ENCODE measurements at regions not wholly inside any gene's neighbourhood (a gene's known extent, or its start where the extent isn't known, plus 50 kb on each side); places are given as distances from the start of the nearest gene placed in this dataset.
A peak's percentile ranks its signal among the peaks of the same experiment; 100 is the strongest.
"Not testable (repeated sequence)": the region's sequence is repeated elsewhere in the genome, so short reads cannot be mapped to it uniquely, and the experiment has no call there.

DNA sequence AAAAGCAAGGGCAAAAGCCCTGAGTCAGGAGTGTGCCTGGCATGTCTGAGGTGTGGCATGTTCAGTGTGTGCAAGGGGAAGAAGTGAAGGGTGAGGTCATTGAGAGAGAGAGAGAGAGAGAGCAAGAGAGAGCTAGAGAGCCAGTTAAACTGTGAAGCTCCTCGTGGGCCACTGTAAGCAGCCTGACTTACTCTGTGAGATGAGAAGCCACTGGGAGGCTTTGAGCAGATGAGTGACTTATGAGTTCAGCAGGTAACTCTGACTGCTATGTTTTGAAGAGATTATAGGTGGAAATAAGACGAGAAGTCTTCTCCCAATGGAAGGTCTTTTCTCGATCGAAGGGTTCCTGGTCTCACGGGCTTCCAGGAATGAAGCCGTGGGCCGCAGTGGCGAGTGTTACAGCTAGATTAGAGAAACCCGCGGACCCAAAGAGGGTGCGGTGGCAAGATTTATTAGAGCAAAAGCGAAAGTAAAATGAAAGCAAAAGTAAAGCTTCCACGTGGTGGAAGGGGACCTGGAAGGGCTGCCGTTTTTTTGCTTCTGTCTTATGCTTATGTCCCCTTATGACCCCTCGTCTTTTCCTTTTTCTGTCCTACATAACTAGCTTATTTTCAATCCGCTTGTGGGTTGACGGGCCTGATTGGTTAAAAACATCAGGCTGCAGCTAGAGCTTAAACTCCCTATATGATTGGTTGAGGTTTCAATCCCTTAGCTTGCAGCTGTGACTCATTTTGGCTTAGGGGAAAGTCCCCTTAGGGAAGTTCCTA, 323.1 kb upstream of the FAM78B start:
- DNase-seq (ENCODE audit: low read depth, low spot score): no peak

DNA sequence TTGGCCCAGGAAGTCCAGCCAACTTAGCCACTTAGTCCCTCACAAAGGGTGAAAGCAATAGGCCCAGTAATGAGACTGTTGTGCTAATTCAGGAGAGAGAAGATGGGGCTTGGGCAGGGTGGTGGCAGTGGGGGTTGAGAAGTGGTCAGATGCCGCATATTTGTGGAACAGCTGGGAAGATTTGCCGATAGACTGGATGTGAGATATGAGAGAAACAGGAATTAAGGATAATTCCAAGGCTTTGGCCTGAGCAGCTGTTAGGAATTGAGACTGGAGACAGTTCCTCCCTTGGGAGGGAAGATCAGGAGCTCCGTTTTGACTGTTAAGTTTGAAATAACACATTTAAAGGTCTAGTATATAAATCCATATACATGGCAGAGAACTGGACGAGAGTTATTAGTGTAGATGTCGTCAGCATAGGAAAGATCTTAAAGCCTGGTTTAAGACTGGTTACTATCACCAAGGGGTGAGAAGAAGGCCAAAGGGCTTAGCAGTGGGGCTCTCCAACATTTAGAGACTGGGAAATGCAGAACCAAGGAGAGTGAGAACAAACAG, 323.7 kb upstream of the FAM78B start:
- no peak for DNase-seq (ENCODE audit: low read depth, low spot score)

DNA sequence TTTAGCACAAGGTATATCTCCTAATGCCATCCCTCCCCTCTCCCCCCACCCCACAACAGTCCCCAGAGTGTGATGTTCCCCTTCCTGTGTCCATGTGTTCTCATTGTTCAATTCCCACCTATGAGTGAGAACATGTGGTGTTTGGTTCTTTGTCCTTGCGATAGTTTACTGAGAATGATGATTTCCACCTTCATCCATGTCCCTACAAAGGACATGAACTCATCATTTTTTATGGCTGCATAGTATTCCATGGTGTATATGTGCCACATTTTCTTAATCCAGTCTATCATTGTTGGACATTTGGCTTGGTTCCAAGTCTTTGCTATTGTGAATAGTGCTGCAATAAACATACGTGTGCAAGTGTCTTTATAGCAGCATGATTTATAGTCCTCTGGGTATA, 327.0 kb upstream of the FAM78B start:
- DNase-seq (ENCODE audit: low read depth, low spot score): not testable (repeated sequence)

DNA sequence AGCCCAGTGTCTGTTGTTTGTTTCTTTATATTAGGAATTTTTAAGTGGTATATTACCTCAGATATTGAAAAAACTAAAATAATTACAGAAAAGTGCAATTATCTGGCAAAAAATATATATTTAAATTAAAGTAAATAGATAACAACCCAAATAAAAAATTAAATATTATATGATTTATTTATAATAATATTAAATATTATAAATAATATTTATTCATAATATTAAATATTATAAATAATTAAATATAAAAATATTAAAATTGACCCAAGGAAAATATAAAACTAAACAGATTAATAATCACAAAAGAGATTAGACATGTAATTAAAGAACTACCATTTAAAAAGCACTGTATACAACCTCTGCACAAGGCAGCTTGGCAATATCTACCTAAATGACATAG, 331.9 kb upstream of the POGK start:
- no peak for DNase-seq (ENCODE audit: low read depth, low spot score)

DNA sequence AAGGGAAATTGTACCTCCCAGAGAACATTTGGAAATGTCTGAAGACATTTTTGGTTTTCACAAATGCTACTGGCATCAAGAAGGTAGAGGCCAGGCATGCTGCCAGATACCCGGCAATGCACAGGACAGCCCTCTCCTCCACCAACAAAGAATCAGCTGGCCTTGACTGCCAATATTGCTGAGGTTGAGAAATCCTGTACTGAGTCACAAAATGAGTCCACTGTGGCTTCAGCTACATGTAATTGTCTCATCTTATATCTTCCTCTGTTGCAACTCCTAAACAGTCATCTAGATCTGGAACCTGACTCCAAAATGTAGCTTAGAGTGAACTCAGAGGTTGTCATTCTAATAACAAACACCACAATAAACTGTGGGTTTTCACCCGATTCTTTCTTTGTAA, 327.5 kb upstream of the POGK start:
- DNase-seq (ENCODE audit: low read depth, low spot score): no peak

DNA sequence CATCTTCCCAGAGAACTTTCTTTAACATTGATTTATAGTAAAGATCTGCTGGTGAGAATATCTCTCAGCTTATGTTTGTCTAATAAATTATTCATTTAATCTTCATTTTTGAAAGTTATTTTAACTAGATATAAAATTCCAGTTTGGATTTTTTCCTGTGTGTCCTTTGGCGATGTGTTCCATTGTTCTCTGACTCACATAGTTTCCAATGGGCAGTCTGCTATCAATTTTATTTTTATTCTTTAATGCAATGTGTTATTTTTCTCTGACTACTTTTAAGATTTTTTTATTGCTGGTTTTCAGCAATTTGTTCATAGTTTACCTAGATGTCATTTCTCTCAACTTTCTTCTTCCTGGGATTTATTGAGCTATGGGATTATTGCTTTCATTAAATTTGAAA, 325.2 kb upstream of the POGK start:
- no peak for DNase-seq (ENCODE audit: low read depth, low spot score)

DNA sequence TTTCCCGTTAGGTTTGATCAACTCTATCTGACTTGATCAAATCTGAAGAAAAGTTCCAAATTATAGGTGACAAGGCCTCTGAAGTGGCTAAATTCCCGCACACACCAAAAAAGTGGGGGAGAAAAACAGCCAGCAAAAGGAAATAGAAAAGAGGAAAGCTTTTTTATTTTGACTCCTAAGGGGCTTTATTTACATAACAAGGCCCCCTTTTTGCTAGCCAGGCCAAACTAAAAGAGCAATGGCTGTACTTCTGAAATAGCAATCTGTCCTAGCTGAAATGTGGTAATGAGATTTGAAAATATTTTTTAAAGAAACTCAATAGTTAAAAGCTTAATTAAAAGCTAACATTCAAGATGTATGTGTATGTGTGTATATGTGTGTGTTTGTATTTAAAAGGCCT, 311.5 kb upstream of the POGK start:
- DNase-seq (ENCODE audit: low read depth, low spot score): peak; percentile 2

DNA sequence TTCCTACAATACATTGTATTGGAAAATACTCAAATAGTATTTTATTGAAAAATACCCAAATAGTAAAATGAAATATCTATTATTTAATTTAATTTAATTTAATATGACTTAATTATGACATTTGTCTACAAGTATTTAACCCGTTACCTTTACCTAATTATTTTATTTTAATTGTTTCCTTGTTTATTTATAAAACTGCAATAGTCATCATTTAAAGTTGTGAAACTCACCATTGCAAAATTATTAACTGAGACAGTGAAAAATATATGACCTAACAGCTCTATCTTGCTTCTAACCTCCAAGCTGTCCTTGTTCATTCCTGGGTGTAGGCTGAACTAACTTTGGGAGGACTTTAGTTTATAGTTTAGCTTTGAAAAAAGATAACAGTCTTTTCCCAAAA, 300.6 kb upstream of the POGK start:
- no peak for DNase-seq (ENCODE audit: low read depth, low spot score)

DNA sequence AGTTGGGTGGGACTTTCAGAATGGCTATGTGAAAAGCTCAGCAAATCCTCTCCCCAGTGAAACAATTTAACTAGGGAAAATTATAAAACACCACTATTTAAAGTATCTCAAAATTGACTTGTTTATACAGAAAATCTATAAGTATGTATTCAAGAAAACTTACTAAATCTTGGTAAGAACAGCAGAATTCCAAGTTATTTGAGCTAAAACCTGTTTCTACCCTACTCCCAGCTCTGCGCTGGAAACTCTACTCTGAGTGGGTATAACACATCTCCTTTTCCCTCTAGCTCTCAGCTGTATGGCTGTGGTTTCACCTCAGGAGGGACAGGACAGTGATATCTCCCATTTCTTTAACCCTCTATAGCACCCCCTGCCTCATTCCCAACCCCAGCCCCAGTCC, 295.2 kb upstream of the POGK start:
- DNase-seq (ENCODE audit: low read depth, low spot score): no peak

DNA sequence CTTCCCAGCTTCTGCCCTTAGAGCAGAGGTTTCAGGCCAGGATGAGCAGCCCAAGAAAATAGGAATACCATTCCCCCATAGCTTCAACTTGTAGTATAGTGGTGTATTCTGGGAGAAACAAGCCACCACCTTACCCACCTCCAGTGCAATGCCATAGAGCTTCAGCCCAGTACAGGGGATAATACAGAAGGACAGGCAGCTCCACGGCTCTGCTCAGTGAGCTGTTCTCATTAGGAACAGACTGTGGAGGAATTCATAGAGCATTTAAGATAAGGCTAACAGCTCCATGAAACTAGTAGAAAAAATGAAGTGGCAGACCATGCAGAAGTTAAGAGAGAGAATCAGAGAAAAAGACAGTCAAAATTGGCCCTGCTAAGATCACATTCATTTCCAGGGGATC, 294.7 kb upstream of the POGK start:
- DNase-seq (ENCODE audit: low read depth, low spot score): no peak

DNA sequence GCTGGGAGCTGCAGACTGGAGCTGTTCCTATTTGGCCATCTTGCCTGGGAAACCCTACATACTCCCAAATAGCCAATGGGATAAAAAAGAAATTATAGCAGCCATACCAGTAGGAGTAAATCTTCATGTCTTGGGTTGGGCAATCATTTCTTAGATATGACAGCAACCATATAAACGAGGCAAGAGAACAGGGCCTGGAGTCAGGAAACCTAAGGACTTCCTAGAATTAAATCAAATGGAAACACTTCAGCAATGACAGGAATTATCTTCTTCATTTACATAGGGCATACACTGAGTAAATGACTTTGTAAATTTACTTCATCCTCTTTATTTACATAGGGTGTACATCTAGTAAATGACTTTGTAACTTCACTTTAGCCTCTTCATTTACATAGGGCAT, 286.6 kb upstream of the POGK start:
- DNase-seq (ENCODE audit: low read depth, low spot score): no peak

DNA sequence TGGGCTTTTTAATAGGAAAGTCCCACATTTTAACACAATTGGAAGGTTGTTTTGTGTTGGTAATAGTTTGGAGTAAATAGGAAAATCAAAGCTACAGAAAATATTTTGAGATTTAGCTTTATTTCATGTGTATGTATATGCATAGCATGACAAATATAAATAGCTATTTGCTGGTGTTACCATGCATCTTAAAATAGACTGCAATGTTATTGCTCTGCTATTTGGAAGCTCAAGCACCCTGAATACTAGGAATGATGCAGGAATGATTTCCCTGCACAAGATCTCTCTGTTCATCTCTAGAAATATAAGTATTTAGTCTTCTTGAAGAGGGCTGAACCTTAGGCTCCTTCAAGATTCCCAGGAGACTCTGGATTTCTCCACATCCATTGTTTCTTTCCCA, 268.3 kb upstream of the POGK start:
- no peak for DNase-seq (ENCODE audit: low read depth, low spot score)

DNA sequence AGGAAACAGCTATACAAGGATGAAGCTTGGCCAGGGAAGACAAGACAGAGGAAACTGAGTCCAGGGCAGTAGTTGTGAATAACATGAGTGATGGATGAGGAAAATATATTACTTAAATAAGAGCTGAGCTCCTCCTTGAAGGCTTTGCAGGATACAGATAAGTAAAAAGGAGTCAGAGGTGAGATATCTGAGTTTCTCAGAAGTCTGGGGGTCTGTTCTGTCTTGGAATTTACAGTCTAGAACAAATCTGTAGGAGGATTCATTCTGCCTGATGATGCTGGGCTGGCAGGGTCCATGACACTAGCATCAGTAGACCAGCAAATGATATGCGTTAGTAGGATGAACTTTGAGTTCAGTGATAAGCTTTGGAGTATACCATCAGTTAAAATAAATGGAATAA, 266.1 kb upstream of the POGK start:
- no peak for DNase-seq (ENCODE audit: low read depth, low spot score)

DNA sequence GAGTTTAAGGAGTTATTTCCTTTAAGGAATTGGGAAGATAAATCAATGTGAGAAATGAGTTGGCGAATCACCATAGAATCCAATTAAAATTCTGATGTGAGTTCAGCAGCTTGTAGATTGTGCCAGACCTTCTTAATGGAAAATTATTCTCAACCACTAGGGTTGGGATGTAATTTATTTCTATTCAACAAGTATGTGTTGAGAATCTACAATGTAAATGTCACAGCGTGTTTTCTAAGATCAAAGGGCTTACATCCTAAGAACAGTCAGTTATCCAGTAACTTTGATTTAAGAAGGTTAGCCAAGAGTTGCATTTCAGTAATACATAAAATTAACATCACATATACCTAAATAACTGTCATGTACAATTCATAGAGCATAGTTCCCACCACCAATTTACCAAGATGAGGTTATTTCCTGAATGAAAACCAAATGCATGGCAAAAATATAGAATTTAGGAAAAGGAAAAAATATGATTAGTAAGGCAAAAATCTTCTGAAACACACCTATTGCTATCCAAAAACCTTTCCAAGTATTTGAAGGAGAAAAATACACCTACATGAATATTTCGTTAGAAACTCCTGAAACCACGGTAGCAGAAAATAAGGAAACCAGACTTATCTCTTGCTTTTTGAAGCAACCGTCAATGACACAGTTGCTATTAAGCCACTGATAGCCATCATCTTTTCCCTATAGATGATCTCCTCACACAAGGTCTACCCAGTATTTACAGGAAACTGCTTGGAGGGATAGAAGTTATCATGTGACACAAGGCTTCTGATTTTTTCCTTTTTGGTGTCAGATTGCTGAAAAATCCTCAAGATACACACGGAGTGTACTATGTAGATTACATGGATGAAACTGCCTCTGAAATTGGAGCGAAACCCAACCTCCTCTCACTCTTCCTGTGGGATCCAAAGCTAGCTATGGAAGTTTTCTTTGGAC, 259.4 kb upstream of the POGK start:
- DNase-seq (ENCODE audit: low read depth, low spot score): no peak

DNA sequence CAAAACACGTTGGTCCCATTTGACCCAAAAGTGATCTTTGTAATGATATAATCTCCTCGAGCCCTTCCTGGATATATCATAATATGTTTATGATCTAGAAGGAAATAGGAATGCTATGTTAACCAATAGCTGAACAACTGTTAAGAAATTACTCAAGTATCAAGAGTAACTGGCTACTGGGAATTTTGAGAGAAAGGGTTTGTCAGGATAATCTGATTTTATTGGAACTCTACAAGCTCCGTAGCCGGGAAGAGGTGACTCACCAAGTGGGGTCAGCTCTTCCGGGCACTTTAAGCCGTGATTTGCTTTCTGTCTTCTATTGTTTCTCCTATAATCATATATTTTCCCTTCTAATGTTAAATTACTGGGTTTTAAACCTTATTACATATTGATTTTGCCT, 250.5 kb upstream of the POGK start:
- no peak for DNase-seq (ENCODE audit: low read depth, low spot score)

DNA sequence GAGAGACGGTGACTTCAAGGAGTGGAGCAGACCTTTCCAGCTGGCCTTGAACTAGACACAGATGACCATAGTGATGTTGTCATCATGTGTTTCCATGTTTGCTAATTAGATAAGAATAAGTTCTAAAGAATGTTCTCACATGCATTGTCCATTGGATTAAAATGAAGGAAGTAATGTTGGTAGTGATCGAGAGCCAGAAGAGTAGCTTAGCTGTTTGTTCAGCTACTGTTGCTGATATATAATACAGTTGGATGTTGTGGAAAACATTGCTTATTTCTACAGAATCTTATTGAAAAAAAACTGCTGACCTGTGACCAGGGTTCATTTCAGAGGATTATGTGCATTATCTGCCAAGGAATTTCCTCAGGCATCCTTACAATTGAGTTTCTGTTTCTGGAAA, 249.1 kb upstream of the POGK start:
- DNase-seq (ENCODE audit: low read depth, low spot score): no peak

DNA sequence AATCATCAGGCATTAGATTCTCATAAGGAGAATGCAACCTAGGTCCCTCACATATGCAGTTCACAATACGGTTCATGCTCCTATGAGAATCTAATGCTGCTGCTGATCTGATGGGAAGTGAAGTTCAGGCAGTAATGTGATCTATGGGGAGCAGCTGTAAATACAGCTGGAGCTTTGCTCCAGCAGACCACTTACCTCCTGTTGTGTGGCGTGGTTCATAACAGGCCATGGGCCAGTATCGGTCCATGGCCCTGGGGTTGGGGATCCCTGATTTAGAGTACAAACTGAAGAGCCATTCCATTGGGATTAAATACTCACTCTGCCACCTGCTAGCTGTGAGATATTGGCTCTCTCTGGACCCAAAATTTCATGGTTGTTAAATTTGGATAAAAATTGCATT, 244.6 kb upstream of the POGK start:
- DNase-seq (ENCODE audit: low read depth, low spot score): no peak

DNA sequence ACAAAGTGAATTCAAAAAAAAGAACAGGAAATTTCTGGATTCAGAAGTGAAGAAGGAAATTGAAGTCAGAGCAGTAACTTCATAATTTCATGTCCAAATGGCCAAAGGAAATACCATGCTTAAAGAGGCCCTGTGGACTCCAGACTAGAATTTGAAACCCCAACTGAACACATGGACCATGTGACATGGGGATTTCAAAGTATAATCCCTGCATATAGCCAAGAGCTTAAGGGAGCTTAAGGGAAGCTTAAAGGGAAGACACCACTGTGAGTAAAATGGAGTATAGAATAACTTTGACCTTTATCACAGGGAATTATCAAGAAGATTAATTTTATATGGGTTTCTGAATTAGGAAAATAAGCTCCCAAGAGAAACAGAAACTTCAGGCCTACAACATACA, 241.8 kb upstream of the POGK start:
- DNase-seq (ENCODE audit: low read depth, low spot score): no peak

DNA sequence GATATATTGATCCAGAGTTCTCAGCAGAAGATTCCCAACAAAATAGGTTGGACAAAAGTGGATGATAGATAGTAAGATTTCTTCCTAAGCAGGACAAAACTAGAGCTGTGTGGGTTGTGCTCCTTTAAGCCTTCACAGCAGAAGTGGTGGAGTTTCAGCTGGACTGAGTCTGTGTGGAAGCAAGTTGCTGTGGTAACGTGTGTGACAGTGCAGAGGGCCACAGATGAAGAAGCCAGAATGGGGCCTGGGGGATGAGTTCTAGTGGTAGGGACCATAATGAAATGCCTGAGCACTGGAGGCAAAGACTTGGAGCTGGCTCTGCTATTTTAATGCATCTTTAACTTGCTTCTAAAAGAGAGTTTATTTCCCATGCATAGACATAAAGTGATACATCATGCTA, 238.7 kb upstream of the POGK start:
- DNase-seq (ENCODE audit: low read depth, low spot score): no peak

DNA sequence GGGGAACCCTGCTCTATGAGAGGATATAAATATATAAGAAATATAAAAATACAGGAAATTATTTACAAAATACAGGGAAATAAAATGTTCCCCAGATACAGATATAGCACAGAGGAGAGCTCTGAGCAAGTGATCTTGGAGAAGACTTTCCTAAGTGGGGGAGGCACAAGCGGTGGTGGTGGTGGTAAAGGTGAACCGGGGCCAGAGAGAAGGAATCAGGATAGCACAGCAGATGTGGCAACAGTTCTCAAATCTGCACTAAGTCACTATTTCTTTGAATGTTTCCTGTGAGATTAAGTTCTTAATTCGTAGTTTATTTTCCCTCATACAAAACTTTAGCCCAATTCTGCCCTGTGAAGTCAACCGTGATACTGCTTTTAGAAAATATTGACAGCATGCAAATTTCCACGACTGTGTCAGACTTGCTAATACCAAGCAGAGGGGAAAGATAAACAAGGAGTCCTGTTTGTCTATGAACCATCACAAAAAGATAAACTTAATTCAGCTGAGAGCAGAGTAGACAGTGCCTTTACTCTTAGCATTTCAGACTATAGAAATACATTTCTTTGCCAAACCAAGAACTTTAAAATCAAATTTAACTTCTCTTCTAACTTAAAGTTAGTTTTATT, 237.5 kb upstream of the POGK start:
- no peak for DNase-seq (ENCODE audit: low read depth, low spot score)

DNA sequence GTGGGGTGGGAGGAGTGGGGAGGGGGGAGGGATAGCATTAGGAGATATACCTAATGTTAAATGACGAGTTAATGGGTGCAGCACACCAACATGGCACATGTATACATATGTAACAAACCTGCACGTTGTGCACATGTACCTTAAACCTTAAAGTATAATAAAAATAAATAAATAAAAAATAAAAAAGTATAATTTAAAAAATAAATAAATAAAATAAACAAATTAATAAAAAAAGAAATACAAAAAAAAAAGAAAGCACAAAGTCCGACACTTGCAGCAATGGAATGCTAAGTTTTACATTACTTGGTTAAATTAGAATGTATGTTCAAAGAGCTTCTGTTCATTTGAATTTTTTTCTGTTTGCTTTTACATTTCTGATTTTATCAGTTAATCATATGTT, 236.5 kb upstream of the POGK start:
- not testable (repeated sequence) for DNase-seq (ENCODE audit: low read depth, low spot score)

DNA sequence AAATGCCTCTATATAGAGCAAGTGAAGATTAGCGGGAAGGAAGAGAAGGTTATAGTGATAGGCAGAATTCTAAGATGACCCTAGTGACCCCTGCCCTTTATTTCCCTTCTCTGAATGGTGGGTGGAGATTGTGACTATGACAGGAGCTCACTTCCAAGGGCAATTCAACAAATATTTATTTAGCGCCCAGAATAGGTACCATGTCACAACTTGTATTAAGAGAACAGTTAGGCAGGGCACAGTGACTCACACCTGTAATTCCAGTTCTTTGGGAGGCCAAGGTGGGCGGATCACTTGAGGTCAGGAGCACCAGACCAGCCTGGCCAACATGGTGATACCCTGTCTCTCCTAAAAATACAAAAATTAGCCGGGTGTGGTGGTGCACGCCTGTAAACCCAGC, 236.0 kb upstream of the POGK start:
- DNase-seq (ENCODE audit: low read depth, low spot score): no peak
